ENCODE measurements at regions not wholly inside any gene's neighbourhood (a gene's known extent, or its start where the extent isn't known, plus 50 kb on each side); places are given as distances from the start of the nearest gene placed in this dataset.

DNA sequence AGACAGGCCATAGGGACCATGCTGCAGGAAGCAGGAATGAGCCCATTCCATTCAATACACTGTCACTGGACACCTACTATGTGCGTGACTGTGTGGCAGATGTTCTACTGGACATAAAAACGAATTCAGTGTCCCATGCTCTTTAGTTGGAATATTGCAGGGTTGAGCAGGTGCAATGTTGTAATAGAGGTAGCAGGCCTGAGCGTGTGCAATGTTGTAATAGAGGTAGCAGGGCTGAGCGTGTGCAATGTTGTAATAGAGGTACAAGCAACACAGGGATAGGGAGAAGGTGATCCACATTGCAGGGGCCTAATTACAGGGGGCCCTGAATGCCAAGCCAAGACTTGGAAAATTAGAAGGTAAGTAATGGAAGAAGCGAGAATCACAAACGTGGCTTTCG, 261.4 kb upstream of the HES1 start:
- TF ChIP-seq, protein P1, sequence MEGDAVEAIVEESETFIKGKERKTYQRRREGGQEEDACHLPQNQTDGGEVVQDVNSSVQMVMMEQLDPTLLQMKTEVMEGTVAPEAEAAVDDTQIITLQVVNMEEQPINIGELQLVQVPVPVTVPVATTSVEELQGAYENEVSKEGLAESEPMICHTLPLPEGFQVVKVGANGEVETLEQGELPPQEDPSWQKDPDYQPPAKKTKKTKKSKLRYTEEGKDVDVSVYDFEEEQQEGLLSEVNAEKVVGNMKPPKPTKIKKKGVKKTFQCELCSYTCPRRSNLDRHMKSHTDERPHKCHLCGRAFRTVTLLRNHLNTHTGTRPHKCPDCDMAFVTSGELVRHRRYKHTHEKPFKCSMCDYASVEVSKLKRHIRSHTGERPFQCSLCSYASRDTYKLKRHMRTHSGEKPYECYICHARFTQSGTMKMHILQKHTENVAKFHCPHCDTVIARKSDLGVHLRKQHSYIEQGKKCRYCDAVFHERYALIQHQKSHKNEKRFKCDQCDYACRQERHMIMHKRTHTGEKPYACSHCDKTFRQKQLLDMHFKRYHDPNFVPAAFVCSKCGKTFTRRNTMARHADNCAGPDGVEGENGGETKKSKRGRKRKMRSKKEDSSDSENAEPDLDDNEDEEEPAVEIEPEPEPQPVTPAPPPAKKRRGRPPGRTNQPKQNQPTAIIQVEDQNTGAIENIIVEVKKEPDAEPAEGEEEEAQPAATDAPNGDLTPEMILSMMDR (IDR thresholded peaks at IDR 0.05), result no peak
- TF ChIP-seq POLR2A (IDR thresholded peaks at IDR 0.05), result no peak
